H1 (cell line): ENCODE measurements at regions not wholly inside any gene's neighbourhood (a gene's known extent, or its start where the extent isn't known, plus 50 kb on each side); places are given as distances from the start of the nearest gene placed in this dataset.

Source experiments
- CHD7 ChIP-seq: fragments of 300-600 bp; sonication (generic); IDR thresholded peaks from 2 replicates; pipeline ENCODE4 v1.7.1; 2012; ENCODE audit warnings: low read length, moderate library complexity, mild to moderate bottlenecking, inconsistent platforms; ENCODE audit not compliant: insufficient replicate concordance
- CTCF ChIP-seq, 3 experiments: IDR thresholded peaks; 1 replicate in 2 of 3; 2 replicates in 1 of 3; pipeline versions ENCODE4 v1.5.1 to v1.6.1; 2011; ENCODE audit warnings: low read length in 3 of 3, mild to moderate bottlenecking in 3 of 3, inconsistent platforms in 2 of 3, low read depth in 1 of 3, moderate library complexity in 1 of 3; ENCODE audit not compliant: insufficient read depth in 1 of 3; ENCODE audit errors: control extremely low read depth in 1 of 3
- GTF2F1 ChIP-seq: IDR thresholded peaks from 2 replicates; pipeline ENCODE4 v1.6.1; 2012; ENCODE audit warnings: low read depth, low read length, improper control_type of control experiment, borderline replicate concordance
- MAFK ChIP-seq: IDR thresholded peaks from 2 replicates; pipeline ENCODE4 v1.6.1; 2012; ENCODE audit warnings: low read depth, mild to moderate bottlenecking, improper control_type of control experiment, low read length

GRCh38 chr11:70928854-70929598, 323.4 kb downstream of the SHANK2 start (continued):
- no peak for TF ChIP-seq CHD7
- TF ChIP-seq CTCF (IDR thresholded peaks at IDR 0.05; ENCODE audit: control extremely low read depth in 1 of 3, insufficient read depth in 1 of 3, low read depth in 1 of 3, low read length in 3 of 3) = peak in 2 of 3 experiments; percentile 41 to 44; a peak in 3 of 4 replicates
- no peak for TF ChIP-seq GTF2F1
- TF ChIP-seq MAFK = no peak
